NCI-H2081 (cell line): ENCODE measurements at regions not wholly inside any gene's neighbourhood (a gene's known extent, or its start where the extent isn't known, plus 50 kb on each side); places are given as distances from the start of the nearest gene placed in this dataset.

Experiments used
- DNase-seq, 2 experiments: peaks; one replicate each; lab custom pipeline; 2025; lab: John Stamatoyannopoulos, UW

GRCh38 chr17:27244011-27244410 is 49.9 kb upstream of the WSB1 start:
- DNase-seq: no peak
